Astrocyte (in vitro differentiated cells and primary cell): ENCODE measurements at regions not wholly inside any gene's neighbourhood (a gene's known extent, or its start where the extent isn't known, plus 50 kb on each side); places are given as distances from the start of the nearest gene placed in this dataset.

ENCODE experiments used
- DNase-seq: peaks from one replicate; pipeline ENCODE4 v3.0.0-alpha.2; 2010; ENCODE audit warnings: low read depth
- FAIRE-seq: peaks from 2 replicates; lab custom pipeline; 2011; peaks lifted over from hg19 to GRCh38; lab: Jason Lieb, UNC
- H2AFZ ChIP-seq: 2 replicates; pipeline ENCODE4 v1.6.0; 2012; ENCODE audit warnings: low read depth, low read length, inconsistent platforms
- H3K27ac ChIP-seq: 2 replicates; pipeline ENCODE4 v1.5.1; 2011; ENCODE audit warnings: low read depth, low read length, inconsistent platforms
- H3K27me3 ChIP-seq: 2 replicates; pipeline ENCODE4 v1.6.0; 2011; ENCODE audit warnings: low read length, inconsistent platforms; ENCODE audit not compliant: insufficient read depth
- H3K36me3 ChIP-seq: 2 replicates; pipeline ENCODE4 v1.5.1; 2011; ENCODE audit warnings: low read length, inconsistent platforms; ENCODE audit not compliant: insufficient read depth
- H3K4me1 ChIP-seq: 2 replicates; pipeline ENCODE4 v1.5.1; 2011; ENCODE audit warnings: low read length, inconsistent platforms; ENCODE audit not compliant: insufficient read depth
- H3K4me2 ChIP-seq: 2 replicates; pipeline ENCODE4 v1.6.0; 2012; ENCODE audit warnings: low read length, inconsistent platforms
- H3K4me3 ChIP-seq: 2 replicates; pipeline ENCODE4 v1.5.1; 2011; ENCODE audit warnings: low read depth, mild to moderate bottlenecking, low read length, inconsistent platforms; ENCODE audit not compliant: insufficient read depth
- H3K79me2 ChIP-seq: 2 replicates; pipeline ENCODE4 v1.6.0; 2012; ENCODE audit warnings: mild to moderate bottlenecking, low read length, inconsistent platforms; ENCODE audit not compliant: insufficient read depth
- H3K9ac ChIP-seq: 2 replicates; pipeline ENCODE4 v1.6.0; 2012; ENCODE audit warnings: mild to moderate bottlenecking, low read length, inconsistent platforms
- H3K9me3 ChIP-seq: 2 replicates; pipeline ENCODE4 v1.5.1; 2012; ENCODE audit warnings: low read depth, mild to moderate bottlenecking, low read length, inconsistent platforms; ENCODE audit not compliant: insufficient read depth
- H4K20me1 ChIP-seq: 2 replicates; pipeline ENCODE4 v1.6.0; 2012; ENCODE audit warnings: low read length, inconsistent platforms; ENCODE audit not compliant: insufficient read depth
- H3K27ac Mint-ChIP-seq: one replicate; pipeline ENCODE4 v1.8.0; 2021; ENCODE audit warnings: mild to moderate bottlenecking, mixed read lengths; ENCODE audit not compliant: unreplicated experiment
- H3K27me3 Mint-ChIP-seq: one replicate; pipeline ENCODE4 v1.8.0; 2021; ENCODE audit warnings: low read depth, mixed read lengths; ENCODE audit not compliant: unreplicated experiment
- H3K36me3 Mint-ChIP-seq: one replicate; pipeline ENCODE4 v1.8.0; 2021; ENCODE audit warnings: low read depth, mixed read lengths; ENCODE audit not compliant: unreplicated experiment
- H3K4me1 Mint-ChIP-seq: one replicate; pipeline ENCODE4 v1.8.0; 2021; ENCODE audit warnings: low read depth, mixed read lengths; ENCODE audit not compliant: unreplicated experiment
- H3K4me3 Mint-ChIP-seq: one replicate; pipeline ENCODE4 v1.8.0; 2021; ENCODE audit warnings: mild to moderate bottlenecking, moderate library complexity, mixed read lengths; ENCODE audit not compliant: unreplicated experiment
- H3K9me3 Mint-ChIP-seq: one replicate; pipeline ENCODE4 v1.8.0; 2021; ENCODE audit warnings: mild to moderate bottlenecking, mixed read lengths; ENCODE audit not compliant: unreplicated experiment
- CTCF ChIP-seq: IDR thresholded peaks from 2 replicates; pipeline ENCODE4 v1.5.1; 2011; ENCODE audit warnings: low read depth, mild to moderate bottlenecking, inconsistent platforms, low read length, moderate library complexity; ENCODE audit not compliant: insufficient read depth
- EZH2 ChIP-seq: IDR thresholded peaks from 2 replicates; pipeline ENCODE4 v1.6.1; 2012; ENCODE audit warnings: mild to moderate bottlenecking, low read length, inconsistent platforms; ENCODE audit not compliant: insufficient read depth

GRCh38 chr3:189419038-189419437 lies 212.2 kb upstream of the TP63 start:
- Histone ChIP-seq H3K36me3 (no peaks in the 10 kb centered on the region), H3K4me3 (no peak overlapping the region), H4K20me1 (no peaks in the 10 kb centered on the region), H3K4me1 (no peaks in the 10 kb centered on the region), H3K27me3 (no peaks in the 10 kb centered on the region), H3K27ac (no peak overlapping the region), H3K9me3 (no peaks in the 10 kb centered on the region), H2AFZ (no peak overlapping the region), H3K79me2 (no peaks in the 10 kb centered on the region), H3K9ac (no peak overlapping the region), H3K4me2 (no peak overlapping the region)
- Mint-ChIP-seq H3K9me3 (no peaks in the 10 kb centered on the region), H3K36me3 (no peaks in the 10 kb centered on the region), H3K27ac (no peak overlapping the region), H3K4me3 (no peak overlapping the region), H3K4me1 (no peaks in the 10 kb centered on the region), H3K27me3 (no peaks in the 10 kb centered on the region)
- DNase-seq (no peak), FAIRE-seq (no peak)
- TF ChIP-seq EZH2 (no peak), CTCF (no peak)

GRCh38 chr3:189419683-189420082 lies 211.5 kb upstream of the TP63 start:
- H3K4me1 ChIP-seq = no peaks in the 10 kb centered on the region
- Mint-ChIP-seq H3K36me3 (no peaks in the 10 kb centered on the region), H3K4me1 (no peaks in the 10 kb centered on the region), H3K9me3 (no peaks in the 10 kb centered on the region), H3K4me3 (no peak overlapping the region), H3K27ac (no peak overlapping the region), H3K27me3 (no peaks in the 10 kb centered on the region)
- no peak overlapping the region for H3K4me2 ChIP-seq
- H3K36me3 ChIP-seq = no peaks in the 10 kb centered on the region
- H3K9ac ChIP-seq = no peak overlapping the region
- FAIRE-seq (no peak), DNase-seq (no peak)
- H3K9me3 ChIP-seq = no peaks in the 10 kb centered on the region
- H3K4me3 ChIP-seq = no peak overlapping the region
- no peak overlapping the region for H3K27ac ChIP-seq
- H2AFZ ChIP-seq = no peak overlapping the region
- no peaks in the 10 kb centered on the region for H3K79me2 ChIP-seq
- no peak for TF ChIP-seq EZH2
- TF ChIP-seq CTCF = no peak
- H3K27me3 ChIP-seq = no peaks in the 10 kb centered on the region
- H4K20me1 ChIP-seq = no peaks in the 10 kb centered on the region

- Histone ChIP-seq H3K9ac (no peak overlapping the region), H3K9me3 (no peaks in the 10 kb centered on the region), H3K36me3 (no peaks in the 10 kb centered on the region), H3K79me2 (no peaks in the 10 kb centered on the region), H3K4me3 (no peak overlapping the region), H2AFZ (no peak overlapping the region), H4K20me1 (no peaks in the 10 kb centered on the region), H3K27ac (no peak overlapping the region), H3K4me2 (no peak overlapping the region), H3K27me3 (no peaks in the 10 kb centered on the region), H3K4me1 (no peaks in the 10 kb centered on the region)
- Mint-ChIP-seq H3K4me1 (no peaks in the 10 kb centered on the region), H3K4me3 (no peak overlapping the region), H3K9me3 (peaks cover 5% of the 10 kb centered on the region), H3K27ac (no peak overlapping the region), H3K36me3 (no peaks in the 10 kb centered on the region), H3K27me3 (no peaks in the 10 kb centered on the region)
- DNase-seq = no peak
- FAIRE-seq = no peak
- TF ChIP-seq CTCF = no peak
- TF ChIP-seq EZH2 = no peak
These were observed 206.3 kb upstream of the TP63 start for GRCh38 chr3:189424922-189425321.
